Natural killer cell (primary cell): ENCODE measurements at regions not wholly inside any gene's neighbourhood (a gene's known extent, or its start where the extent isn't known, plus 50 kb on each side); places are given as distances from the start of the nearest gene placed in this dataset.
"Not testable (repeated sequence)": the region's sequence is repeated elsewhere in the genome, so short reads cannot be mapped to it uniquely, and the experiment has no call there.

Experiments used
- ATAC-seq, 3 donors: fragments of 150-1000 bp in 2 of 3; fragments of 200-7000 bp in 1 of 3; cut with Tn5 transposase; 1 replicate in 1 of 3; 2 replicates in 2 of 3; pipeline ENCODE4 v1.10.0; 2021; ENCODE audit warnings: mild to moderate bottlenecking in 2 of 3, moderate library complexity in 2 of 3
- DNase-seq, 2 donors: peaks; one replicate each; pipeline versions ENCODE4 v3.0.0 to v3.0.0-alpha.2; 2013 to 2021; ENCODE audit warnings: mixed read lengths in 1 of 2
- H3K27ac ChIP-seq: one replicate; pipeline ENCODE4 v1.5.1; 2013; ENCODE audit warnings: mild to moderate bottlenecking, low read length
- H3K27me3 ChIP-seq: one replicate; pipeline ENCODE4 v1.6.1; 2013; ENCODE audit warnings: low read length; ENCODE audit not compliant: control insufficient read depth, insufficient read depth
- H3K36me3 ChIP-seq: one replicate; pipeline ENCODE4 v1.6.1; 2013; ENCODE audit warnings: low read length; ENCODE audit not compliant: control insufficient read depth, insufficient read depth
- H3K4me1 ChIP-seq: one replicate; pipeline ENCODE4 v1.6.1; 2013; ENCODE audit warnings: low read length; ENCODE audit not compliant: control insufficient read depth, insufficient read depth
- H3K4me3 ChIP-seq: one replicate; pipeline ENCODE4 v1.5.1; 2013; ENCODE audit warnings: low read length
- H3K9me3 ChIP-seq: one replicate; pipeline ENCODE4 v1.6.1; 2013; ENCODE audit warnings: low read length; ENCODE audit not compliant: control insufficient read depth, insufficient read depth
- H3K27ac Mint-ChIP-seq, 2 donors: one replicate each; pipeline ENCODE4 v1.8.0; 2022; ENCODE audit warnings: mild to moderate bottlenecking in 2 of 2, mixed read lengths in 2 of 2, moderate library complexity in 1 of 2
- H3K27me3 Mint-ChIP-seq, 2 donors: one replicate each; pipeline ENCODE4 v1.8.0; 2022; ENCODE audit warnings: low read depth in 2 of 2, mixed read lengths in 2 of 2
- H3K36me3 Mint-ChIP-seq: one replicate; pipeline ENCODE4 v1.8.0; 2022; ENCODE audit warnings: mixed read lengths
- H3K4me1 Mint-ChIP-seq, 2 donors: one replicate each; pipeline ENCODE4 v1.8.0; 2022; ENCODE audit warnings: mixed read lengths in 2 of 2
- H3K4me3 Mint-ChIP-seq: one replicate; pipeline ENCODE4 v1.8.0; 2022; ENCODE audit warnings: mild to moderate bottlenecking, moderate library complexity, mixed read lengths
- H3K9me3 Mint-ChIP-seq, 2 donors: one replicate each; pipeline ENCODE4 v1.8.0; 2022; ENCODE audit warnings: mixed read lengths in 2 of 2
- WGBS: methylation state at CpG from one replicate; pipeline ENCODE4 v1.1.7; 2013; ENCODE audit warnings: missing lambda C conversion rate; ENCODE audit not compliant: insufficient coverage; 5-methylcytosine and 5-hydroxymethylcytosine counted together
- intact Hi-C: fragments of 100-400 bp; cut with micrococcal nuclease; formaldehyde crosslinking; loops from one replicate; pipeline ENCODE4 v1.14.2; 2022
- TF ChIP-seq, protein P1 (sequence below): fragments of 200-600 bp; IDR thresholded peaks from one replicate; pipeline ENCODE4 v1.8.0; 2022; ENCODE audit warnings: antibody characterized with exemption

DNA sequence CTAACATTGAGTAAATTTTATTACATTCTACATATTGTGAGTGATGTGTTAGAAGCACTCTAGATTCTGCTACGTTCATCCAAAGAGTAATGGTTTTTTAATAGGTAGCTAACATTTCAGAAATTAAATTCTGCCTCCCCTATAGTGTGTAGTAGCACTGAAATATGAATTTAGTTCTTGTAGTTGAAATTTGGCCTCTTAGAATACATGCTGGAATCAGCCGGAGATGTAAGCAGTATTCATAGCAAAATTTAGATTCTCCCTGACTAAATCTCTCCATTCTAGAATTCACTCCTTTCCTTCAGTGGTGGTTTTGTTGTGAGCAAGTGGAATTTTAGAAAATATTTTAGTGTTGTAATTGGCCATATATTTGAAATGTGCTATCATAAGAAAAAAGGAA, 799.9 kb upstream of the CDH10 start:
- Histone ChIP-seq H3K27ac (no peak overlapping the region), H3K27me3 (no peaks in the 10 kb centered on the region), H3K9me3 (peaks cover 4% of the 10 kb centered on the region), H3K36me3 (no peaks in the 10 kb centered on the region), H3K4me3 (no peak overlapping the region), H3K4me1 (no peaks in the 10 kb centered on the region)
- TF ChIP-seq, protein P1, sequence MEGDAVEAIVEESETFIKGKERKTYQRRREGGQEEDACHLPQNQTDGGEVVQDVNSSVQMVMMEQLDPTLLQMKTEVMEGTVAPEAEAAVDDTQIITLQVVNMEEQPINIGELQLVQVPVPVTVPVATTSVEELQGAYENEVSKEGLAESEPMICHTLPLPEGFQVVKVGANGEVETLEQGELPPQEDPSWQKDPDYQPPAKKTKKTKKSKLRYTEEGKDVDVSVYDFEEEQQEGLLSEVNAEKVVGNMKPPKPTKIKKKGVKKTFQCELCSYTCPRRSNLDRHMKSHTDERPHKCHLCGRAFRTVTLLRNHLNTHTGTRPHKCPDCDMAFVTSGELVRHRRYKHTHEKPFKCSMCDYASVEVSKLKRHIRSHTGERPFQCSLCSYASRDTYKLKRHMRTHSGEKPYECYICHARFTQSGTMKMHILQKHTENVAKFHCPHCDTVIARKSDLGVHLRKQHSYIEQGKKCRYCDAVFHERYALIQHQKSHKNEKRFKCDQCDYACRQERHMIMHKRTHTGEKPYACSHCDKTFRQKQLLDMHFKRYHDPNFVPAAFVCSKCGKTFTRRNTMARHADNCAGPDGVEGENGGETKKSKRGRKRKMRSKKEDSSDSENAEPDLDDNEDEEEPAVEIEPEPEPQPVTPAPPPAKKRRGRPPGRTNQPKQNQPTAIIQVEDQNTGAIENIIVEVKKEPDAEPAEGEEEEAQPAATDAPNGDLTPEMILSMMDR: no peak
- no peaks in the 10 kb centered on the region for H3K27me3 Mint-ChIP-seq
- peaks cover 7% of the 10 kb centered on the region for H3K36me3 Mint-ChIP-seq
- DNase-seq (no peak), ATAC-seq (no peak)
- H3K9me3 Mint-ChIP-seq: peaks cover 12 to 29% of the 10 kb centered on the region in 2 donors
- no peak overlapping the region for H3K27ac Mint-ChIP-seq
- intact Hi-C loops: no loop called here
- H3K4me3 Mint-ChIP-seq: no peak overlapping the region
- H3K4me1 Mint-ChIP-seq: no peaks in the 10 kb centered on the region
- WGBS: no CpG with 5 or more reads among the region's 2 CpGs

DNA sequence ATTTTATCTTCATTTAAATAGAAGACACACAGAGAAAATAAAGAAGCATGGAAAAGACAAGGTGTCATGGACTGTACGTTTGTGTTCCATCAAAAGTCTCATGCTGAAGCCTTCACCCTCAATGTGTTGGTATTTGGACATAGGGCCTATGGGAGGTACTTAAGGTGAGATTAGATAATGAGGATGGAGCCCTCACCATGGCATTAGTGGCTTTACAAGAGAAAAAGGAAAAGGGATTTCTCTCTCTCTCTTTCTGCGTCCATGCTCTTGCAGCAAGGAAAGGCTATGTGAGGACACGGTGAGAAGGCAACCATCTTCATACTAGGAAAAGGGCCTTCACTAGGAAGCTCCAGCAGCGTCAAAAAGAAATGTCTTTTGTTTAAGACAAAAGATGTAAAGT, 797.0 kb upstream of the CDH10 start:
- no peak overlapping the region for H3K4me3 ChIP-seq
- H3K9me3 ChIP-seq: no peaks in the 10 kb centered on the region
- WGBS: 75% methylated on average over 3 of the region's 4 CpGs
- ATAC-seq (no peak), DNase-seq (no peak)
- Mint-ChIP-seq H3K27me3 (no peaks in the 10 kb centered on the region), H3K4me3 (no peak overlapping the region), H3K36me3 (peaks cover 7% of the 10 kb centered on the region), H3K4me1 (no peaks in the 10 kb centered on the region), H3K9me3 (peaks cover 15 to 28% of the 10 kb centered on the region in 2 donors), H3K27ac (no peak overlapping the region)
- no peaks in the 10 kb centered on the region for H3K36me3 ChIP-seq
- no peaks in the 10 kb centered on the region for H3K27me3 ChIP-seq
- TF ChIP-seq, protein P1: no peak
- no peak overlapping the region for H3K27ac ChIP-seq
- H3K4me1 ChIP-seq: no peaks in the 10 kb centered on the region
- intact Hi-C loops: no loop called here

GRCh38 chr5:25439025-25439424, 794.2 kb upstream of the CDH10 start:
- Histone ChIP-seq H3K27me3 (no peaks in the 10 kb centered on the region), H3K4me1 (no peaks in the 10 kb centered on the region), H3K36me3 (no peaks in the 10 kb centered on the region), H3K4me3 (no peak overlapping the region), H3K9me3 (no peaks in the 10 kb centered on the region), H3K27ac (no peak overlapping the region)
- no peak overlapping the region for H3K27ac Mint-ChIP-seq
- TF ChIP-seq, protein P1: no peak
- no peak for ATAC-seq
- H3K4me3 Mint-ChIP-seq: no peak overlapping the region
- H3K4me1 Mint-ChIP-seq: no peaks in the 10 kb centered on the region
- peaks cover 21 to 25% of the 10 kb centered on the region in 2 donors for H3K9me3 Mint-ChIP-seq
- intact Hi-C loops: no loop called here
- H3K36me3 Mint-ChIP-seq: peaks cover 9% of the 10 kb centered on the region
- DNase-seq: no peak
- 83% methylated on average over 2 of the region's 5 CpGs for WGBS
- H3K27me3 Mint-ChIP-seq: no peaks in the 10 kb centered on the region

DNA sequence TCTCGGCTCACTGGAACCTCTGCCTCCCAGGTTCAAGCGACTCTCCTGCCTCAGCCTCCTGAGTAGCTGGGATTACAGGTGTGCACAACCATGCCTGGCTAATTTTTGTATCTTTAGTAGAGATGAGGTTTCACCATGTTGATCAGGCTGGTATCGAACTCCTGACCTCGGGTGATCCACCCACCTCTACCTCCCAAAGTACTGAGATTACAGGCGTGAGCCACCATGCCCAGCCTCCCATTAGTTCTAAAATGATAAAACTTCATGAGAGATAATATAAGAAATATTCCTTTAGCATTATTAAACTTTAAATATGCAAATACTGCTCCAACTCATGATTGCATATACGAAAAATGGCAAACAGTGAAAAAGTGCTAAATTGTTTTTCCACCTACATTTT, 793.6 kb upstream of the CDH10 start:
- H3K27ac ChIP-seq, H3K27me3 Mint-ChIP-seq, intact Hi-C loops, H3K4me1 Mint-ChIP-seq, H3K27ac Mint-ChIP-seq, H3K36me3 ChIP-seq, H3K36me3 Mint-ChIP-seq, DNase-seq, H3K4me3 Mint-ChIP-seq, H3K27me3 ChIP-seq, H3K4me1 ChIP-seq, H3K9me3 ChIP-seq, H3K4me3 ChIP-seq, ATAC-seq: not testable (repeated sequence)
- WGBS: 86% methylated on average over 3 of the region's 6 CpGs
- H3K9me3 Mint-ChIP-seq: peaks cover 22 to 26% of the 10 kb centered on the region in 2 donors
